ENCODE measurements at regions not wholly inside any gene's neighbourhood (a gene's known extent, or its start where the extent isn't known, plus 50 kb on each side); places are given as distances from the start of the nearest gene placed in this dataset.

DNA sequence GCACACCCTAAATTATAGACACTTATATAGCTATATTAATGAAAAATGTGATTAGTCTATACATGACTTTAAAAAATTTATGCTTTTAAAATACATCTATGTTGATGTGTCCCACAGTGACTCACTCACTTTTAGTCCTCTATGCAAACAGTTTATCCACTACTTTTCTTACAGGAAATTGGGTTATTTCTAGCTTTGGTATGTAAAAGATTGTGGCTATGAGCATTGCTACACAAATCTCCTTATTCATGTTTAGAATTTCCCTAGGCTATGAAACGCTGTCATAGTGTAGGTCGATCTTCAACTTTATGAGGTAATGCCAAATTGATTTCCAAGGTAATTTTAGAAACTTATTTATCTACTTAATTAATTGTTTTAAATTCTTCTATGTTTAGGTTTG lies 687.4 kb downstream of the PRR16 start:
- no peak overlapping the region for H2BK15ac ChIP-seq (ENCODE audit: low read depth, low read length)
- H2AK9ac ChIP-seq (replicated peaks; ENCODE audit: low read depth, low read length, poor library complexity) = no peak overlapping the region
- H2AFZ ChIP-seq (replicated peaks; ENCODE audit: low read length, poor library complexity) = no peak overlapping the region
- H4K5ac ChIP-seq (ENCODE audit: low read depth, low read length) = no peak overlapping the region
- H3K4me3 ChIP-seq (ENCODE audit: insufficient read depth, low read depth, low read length) = no peak overlapping the region
- no CpG with 5 or more reads among the region's 2 CpGs for WGBS, 2 experiments (ENCODE audit: extremely low coverage in 2 of 2, insufficient read length in 1 of 2)
- ChIA-PET POLR2A (ENCODE audit: unreplicated experiment) (interaction anchor here (0.6 kb wide), 1 partner anchor 364 kb away, joined by 4 read pairs; no protein-coding TSS in a partner anchor), CTCF (no interaction called here)
- H4K91ac ChIP-seq (ENCODE audit: insufficient read depth, low read depth, low read length) = no peak overlapping the region
- H3K4ac ChIP-seq (ENCODE audit: low read depth, low read length) = no peak overlapping the region
- no TSS peak for BruUV-seq (replicated peaks)
- no peak overlapping the region for H3K56ac ChIP-seq (ENCODE audit: extremely low read depth, insufficient read depth, low read length)
- no peak overlapping the region for H2BK20ac ChIP-seq (ENCODE audit: low read depth, low read length)
- H3K79me1 ChIP-seq (ENCODE audit: low read depth in 1 of 2, low read length in 2 of 2) = no peaks in the 10 kb centered on the region
- dilution Hi-C loops (cut with HindIII; ENCODE audit: low sequenced_read_pairs, unreplicated experiment) (no loop called here), intact Hi-C loops (cut with micrococcal nuclease) (no loop called here), in situ Hi-C loops (cut with MboI; ENCODE audit: low sequenced_read_pairs) (no loop called here)
- H4K20me1 ChIP-seq (ENCODE audit: insufficient read depth, low read length) = no peaks in the 10 kb centered on the region
- no peak overlapping the region for H3K18ac ChIP-seq (ENCODE audit: low read depth, low read length)
- peak; percentile 56 for ATAC-seq (ENCODE audit: low read depth)
- no peak overlapping the region for H4K8ac ChIP-seq (ENCODE audit: low read depth in 2 of 2, low read length in 2 of 2)
- no peak overlapping the region for H2BK5ac ChIP-seq (ENCODE audit: low read depth, low read length, poor library complexity, severe bottlenecking)
- H3K27me3 ChIP-seq (ENCODE audit: control insufficient read depth, insufficient read depth, low read length) = no peaks in the 10 kb centered on the region
- no peak overlapping the region for H3K23ac ChIP-seq (ENCODE audit: low read depth, low read length)
- no peak overlapping the region for H3K9ac ChIP-seq (ENCODE audit: low read depth, low read length)
- peak; percentile 26 for DNase-seq
- H2BK120ac ChIP-seq (ENCODE audit: low read depth, low read length) = no peak overlapping the region
- no peaks in the 10 kb centered on the region for H3K9me3 ChIP-seq (ENCODE audit: control insufficient read depth, insufficient read depth, low read length)
- H3K14ac ChIP-seq (replicated peaks; ENCODE audit: low read depth, low read length) = no peak overlapping the region
- no peaks in the 10 kb centered on the region for H3K36me3 ChIP-seq (ENCODE audit: control insufficient read depth, insufficient read depth, low read length)
- H2AK5ac ChIP-seq (ENCODE audit: low read depth, low read length) = no peak overlapping the region
- H3K9me1 ChIP-seq (ENCODE audit: insufficient read depth, low read length) = no peaks in the 10 kb centered on the region
- no peak overlapping the region for H3K4me2 ChIP-seq (ENCODE audit: low read depth, low read length)
- TF ChIP-seq CEBPB (IDR thresholded peaks at IDR 0.05; ENCODE audit: low read depth, low read length) (no peak), RCOR1 (IDR thresholded peaks at IDR 0.05; ENCODE audit: insufficient replicate concordance, low read length) (no peak), POLR2A (IDR thresholded peaks at IDR 0.05; ENCODE audit: low read depth, low read length) (no peak)
- no peaks in the 10 kb centered on the region for H3K4me1 ChIP-seq (ENCODE audit: control insufficient read depth, insufficient read depth, low read length)
- H3K27ac ChIP-seq (ENCODE audit: insufficient read depth, low read length) = no peak overlapping the region

All from IMR-90 (cell line).